ENCODE measurements at regions not wholly inside any gene's neighbourhood (a gene's known extent, or its start where the extent isn't known, plus 50 kb on each side); places are given as distances from the start of the nearest gene placed in this dataset.

DNA sequence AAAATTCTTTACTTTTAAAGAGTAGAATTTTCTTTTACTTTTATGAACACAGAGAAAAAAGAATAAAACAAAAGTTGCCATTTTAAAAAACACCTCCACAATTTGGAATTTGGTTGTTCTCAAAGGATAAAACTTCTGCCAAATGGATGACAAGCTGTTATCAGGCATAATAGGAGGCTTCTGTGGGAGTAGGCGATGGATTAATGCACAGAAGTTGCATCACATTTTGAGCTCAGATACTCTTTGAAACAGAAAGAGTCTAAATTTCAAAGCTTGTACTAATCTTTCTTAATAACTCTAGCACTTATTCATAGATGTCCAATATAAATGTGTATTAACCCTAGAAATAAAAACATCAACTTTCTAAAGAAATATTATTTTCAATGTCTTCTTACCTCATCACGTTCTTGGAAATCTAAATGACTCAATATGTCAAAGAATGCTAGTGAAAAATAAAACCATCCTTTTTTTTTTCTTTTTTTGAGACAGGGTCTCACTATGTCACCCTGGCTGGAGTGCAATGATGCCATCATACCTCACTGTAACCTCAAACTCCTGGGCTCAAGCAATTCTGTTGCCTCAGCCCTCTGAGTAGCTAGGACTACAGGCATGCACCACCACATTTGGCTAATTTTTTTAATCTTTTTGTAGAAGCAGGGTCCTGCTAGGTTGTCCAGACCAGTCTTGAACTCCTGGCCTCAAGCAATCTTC is 112.8 kb upstream of the USP25 start:
- TF ChIP-seq, protein P1, sequence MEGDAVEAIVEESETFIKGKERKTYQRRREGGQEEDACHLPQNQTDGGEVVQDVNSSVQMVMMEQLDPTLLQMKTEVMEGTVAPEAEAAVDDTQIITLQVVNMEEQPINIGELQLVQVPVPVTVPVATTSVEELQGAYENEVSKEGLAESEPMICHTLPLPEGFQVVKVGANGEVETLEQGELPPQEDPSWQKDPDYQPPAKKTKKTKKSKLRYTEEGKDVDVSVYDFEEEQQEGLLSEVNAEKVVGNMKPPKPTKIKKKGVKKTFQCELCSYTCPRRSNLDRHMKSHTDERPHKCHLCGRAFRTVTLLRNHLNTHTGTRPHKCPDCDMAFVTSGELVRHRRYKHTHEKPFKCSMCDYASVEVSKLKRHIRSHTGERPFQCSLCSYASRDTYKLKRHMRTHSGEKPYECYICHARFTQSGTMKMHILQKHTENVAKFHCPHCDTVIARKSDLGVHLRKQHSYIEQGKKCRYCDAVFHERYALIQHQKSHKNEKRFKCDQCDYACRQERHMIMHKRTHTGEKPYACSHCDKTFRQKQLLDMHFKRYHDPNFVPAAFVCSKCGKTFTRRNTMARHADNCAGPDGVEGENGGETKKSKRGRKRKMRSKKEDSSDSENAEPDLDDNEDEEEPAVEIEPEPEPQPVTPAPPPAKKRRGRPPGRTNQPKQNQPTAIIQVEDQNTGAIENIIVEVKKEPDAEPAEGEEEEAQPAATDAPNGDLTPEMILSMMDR (conservative IDR thresholded peaks at IDR 0.05; ENCODE audit: low read length) = no peak
- no peak for TF ChIP-seq EZH2phosphoT487 (IDR thresholded peaks at IDR 0.05; ENCODE audit: borderline replicate concordance)
